Ectodermal cell (in vitro differentiated cells): ENCODE measurements at regions not wholly inside any gene's neighbourhood (a gene's known extent, or its start where the extent isn't known, plus 50 kb on each side); places are given as distances from the start of the nearest gene placed in this dataset.

Experiments
- H3K27ac ChIP-seq: 2 replicates; pipeline ENCODE4 v1.7.0; 2013; ENCODE audit warnings: mild to moderate bottlenecking, low read depth, low read length; ENCODE audit not compliant: insufficient read depth, poor library complexity, severe bottlenecking
- H3K27me3 ChIP-seq: 2 replicates; pipeline ENCODE4 v1.7.0; 2013; ENCODE audit warnings: mild to moderate bottlenecking, low read length; ENCODE audit not compliant: insufficient read depth, control insufficient read depth, poor library complexity, severe bottlenecking
- H3K36me3 ChIP-seq: one replicate; pipeline ENCODE4 v1.7.0; 2013; ENCODE audit warnings: low read length; ENCODE audit not compliant: control insufficient read depth, insufficient read depth
- H3K4me1 ChIP-seq: one replicate; pipeline ENCODE4 v1.7.0; 2013; ENCODE audit warnings: low read length; ENCODE audit not compliant: control insufficient read depth, insufficient read depth
- H3K4me3 ChIP-seq: 2 replicates; pipeline ENCODE4 v1.7.0; 2013; ENCODE audit warnings: low read depth, low read length, control low read depth; ENCODE audit not compliant: insufficient read depth
- H3K9me3 ChIP-seq: 2 replicates; pipeline ENCODE4 v1.7.0; 2013; ENCODE audit warnings: mild to moderate bottlenecking, low read length, moderate library complexity; ENCODE audit not compliant: control insufficient read depth
- WGBS, 2 experiments: methylation state at CpG; one replicate each; pipeline ENCODE4 v1.1.7; 2013; ENCODE audit warnings: missing lambda C conversion rate in 2 of 2; 5-methylcytosine and 5-hydroxymethylcytosine counted together

DNA sequence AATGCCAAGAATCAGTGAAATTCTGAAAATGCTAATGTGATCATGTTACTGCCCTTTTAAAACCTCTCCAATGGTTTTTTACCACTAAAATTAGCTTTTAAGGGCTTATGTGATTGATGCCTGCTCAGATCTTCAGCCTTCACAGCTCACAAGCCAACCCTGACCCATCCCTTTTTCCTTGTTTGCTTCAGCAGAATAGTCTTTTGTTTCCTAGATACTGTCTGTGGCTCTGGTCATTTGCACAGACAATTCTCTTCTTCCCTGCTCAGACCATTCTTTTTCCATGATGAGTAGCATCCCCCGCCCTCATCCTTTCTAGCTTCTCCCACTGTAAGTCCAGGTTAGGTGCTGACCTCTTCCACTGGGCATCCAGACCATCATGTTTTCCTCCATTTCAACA is 164.9 kb upstream of the NT5C1B start:
- H3K27ac ChIP-seq = no peak overlapping the region
- H3K4me1 ChIP-seq = no peaks in the 10 kb centered on the region
- H3K9me3 ChIP-seq = no peaks in the 10 kb centered on the region
- no peak overlapping the region for H3K4me3 ChIP-seq
- 88 to 90% methylated on average over 1 of the region's 1 CpG for WGBS, 2 experiments
- no peaks in the 10 kb centered on the region for H3K36me3 ChIP-seq
- no peaks in the 10 kb centered on the region for H3K27me3 ChIP-seq

- H3K4me1 ChIP-seq = no peaks in the 10 kb centered on the region
- 94 to 98% methylated on average over 4 of the region's 4 CpGs for WGBS, 2 experiments
These were observed 164.4 kb upstream of the NT5C1B start for GRCh38 chr2:18753722-18754121.

GRCh38 chr2:18752667-18753422 is 163.5 kb upstream of the NT5C1B start:
- Histone ChIP-seq H3K27me3 (no peaks in the 10 kb centered on the region), H3K4me3 (no peak overlapping the region), H3K4me1 (no peaks in the 10 kb centered on the region), H3K36me3 (no peaks in the 10 kb centered on the region), H3K27ac (no peak overlapping the region), H3K9me3 (no peaks in the 10 kb centered on the region)
- 92% methylated on average over 5 to 6 of the region's 6 CpGs for WGBS, 2 experiments

More at GRCh38 chr2:18753722-18754121, 164.4 kb upstream of the NT5C1B start:
- no peaks in the 10 kb centered on the region for H3K36me3 ChIP-seq
- H3K27ac ChIP-seq = no peak overlapping the region
- no peak overlapping the region for H3K4me3 ChIP-seq
- H3K27me3 ChIP-seq = no peaks in the 10 kb centered on the region
- H3K9me3 ChIP-seq = no peaks in the 10 kb centered on the region

DNA sequence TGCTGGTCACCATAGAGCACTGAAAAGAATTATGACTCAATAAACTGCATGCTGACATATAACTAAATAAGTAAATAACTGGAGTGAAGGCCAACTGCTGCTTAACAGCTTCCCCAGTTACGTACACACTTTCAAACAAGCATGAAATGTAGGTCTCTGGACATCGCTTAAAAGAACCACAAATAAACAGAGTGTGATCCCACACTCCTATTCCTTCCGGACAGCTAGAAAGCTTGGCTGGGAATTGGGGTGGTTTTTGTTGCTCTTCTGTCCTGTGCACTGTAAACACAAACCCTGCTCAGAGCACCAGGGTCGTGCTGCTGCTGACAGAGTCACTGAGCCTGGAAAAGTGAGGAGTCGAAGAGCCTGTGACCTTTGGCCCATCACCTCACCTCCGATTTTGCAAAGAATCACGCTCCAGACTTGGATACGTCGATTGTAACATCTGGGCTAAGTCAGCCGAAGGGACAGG is 162.7 kb upstream of the NT5C1B start:
- Histone ChIP-seq H3K27ac (no peak overlapping the region), H3K9me3 (no peaks in the 10 kb centered on the region), H3K27me3 (no peaks in the 10 kb centered on the region), H3K36me3 (no peaks in the 10 kb centered on the region), H3K4me3 (no peak overlapping the region), H3K4me1 (no peaks in the 10 kb centered on the region)
- 85 to 89% methylated on average over 10 of the region's 10 CpGs for WGBS, 2 experiments

GRCh38 chr2:18750672-18751554 is 161.5 kb upstream of the NT5C1B start:
- no peak overlapping the region for H3K4me3 ChIP-seq
- H3K36me3 ChIP-seq = no peaks in the 10 kb centered on the region
- H3K4me1 ChIP-seq = no peaks in the 10 kb centered on the region
- H3K27ac ChIP-seq = no peak overlapping the region
- no peaks in the 10 kb centered on the region for H3K9me3 ChIP-seq
- WGBS, 2 experiments = 75 to 78% methylated on average over 4 to 5 of the region's 5 CpGs
- H3K27me3 ChIP-seq = no peaks in the 10 kb centered on the region

- Histone ChIP-seq H3K36me3 (no peaks in the 10 kb centered on the region), H3K4me3 (no peak overlapping the region), H3K27me3 (no peaks in the 10 kb centered on the region), H3K4me1 (no peaks in the 10 kb centered on the region), H3K9me3 (no peaks in the 10 kb centered on the region), H3K27ac (no peak overlapping the region)
- WGBS, 2 experiments = 0% methylated on average over 2 of the region's 2 CpGs; no CpG with 5 or more reads in 1 of the 2 experiments
These were observed 160.7 kb upstream of the NT5C1B start for GRCh38 chr2:18749912-18750526.

DNA sequence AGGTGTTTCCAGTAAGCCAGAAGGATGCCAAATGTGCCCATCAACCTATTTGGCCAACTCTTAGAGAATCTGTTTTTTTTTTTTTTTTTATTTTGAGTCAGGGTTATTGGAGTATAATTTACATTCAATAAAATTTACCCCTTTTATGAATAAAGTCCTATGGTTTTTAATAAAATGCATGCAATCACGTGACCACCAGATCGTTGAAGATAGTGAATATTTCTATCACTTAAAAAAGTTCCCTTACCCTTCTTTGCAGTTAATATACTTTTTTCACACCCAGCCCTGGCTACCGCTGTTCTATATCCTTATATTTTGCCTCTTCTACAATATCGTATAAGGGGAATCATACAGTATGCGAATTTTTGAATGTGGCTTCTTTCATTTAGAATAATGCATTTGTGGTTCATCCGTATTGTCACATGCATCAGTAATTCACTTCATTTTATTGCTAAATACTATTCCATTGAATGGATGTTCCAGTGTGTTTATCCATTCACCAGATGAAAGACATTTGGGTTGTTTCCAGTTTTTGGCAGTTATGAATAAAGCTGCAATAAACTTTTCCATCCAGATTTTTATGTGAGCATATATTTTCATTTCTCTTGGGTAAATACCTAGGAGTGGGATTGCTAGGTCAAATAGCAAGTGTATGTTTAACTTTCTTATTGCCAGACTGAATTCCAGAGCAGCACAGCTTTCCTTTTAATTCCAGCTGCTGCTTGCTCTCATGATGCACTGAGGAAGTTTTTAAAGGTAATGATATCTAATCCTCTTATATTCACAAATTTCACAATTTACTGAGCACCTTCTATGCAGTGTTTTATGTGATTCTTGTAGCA is 156.3 kb upstream of the NT5C1B start:
- WGBS, 2 experiments = 90 to 93% methylated on average over 6 of the region's 6 CpGs
- no peaks in the 10 kb centered on the region for H3K4me1 ChIP-seq
- no peak overlapping the region for H3K27ac ChIP-seq
- H3K27me3 ChIP-seq = no peaks in the 10 kb centered on the region
- no peak overlapping the region for H3K4me3 ChIP-seq
- H3K36me3 ChIP-seq = no peaks in the 10 kb centered on the region
- H3K9me3 ChIP-seq = no peaks in the 10 kb centered on the region

GRCh38 chr2:18741895-18742732 is 152.7 kb upstream of the NT5C1B start:
- Histone ChIP-seq H3K27me3 (no peaks in the 10 kb centered on the region), H3K27ac (no peak overlapping the region), H3K4me3 (no peak overlapping the region), H3K4me1 (no peaks in the 10 kb centered on the region), H3K9me3 (no peaks in the 10 kb centered on the region), H3K36me3 (no peaks in the 10 kb centered on the region)
- 87 to 91% methylated on average over 11 to 12 of the region's 12 CpGs for WGBS, 2 experiments

DNA sequence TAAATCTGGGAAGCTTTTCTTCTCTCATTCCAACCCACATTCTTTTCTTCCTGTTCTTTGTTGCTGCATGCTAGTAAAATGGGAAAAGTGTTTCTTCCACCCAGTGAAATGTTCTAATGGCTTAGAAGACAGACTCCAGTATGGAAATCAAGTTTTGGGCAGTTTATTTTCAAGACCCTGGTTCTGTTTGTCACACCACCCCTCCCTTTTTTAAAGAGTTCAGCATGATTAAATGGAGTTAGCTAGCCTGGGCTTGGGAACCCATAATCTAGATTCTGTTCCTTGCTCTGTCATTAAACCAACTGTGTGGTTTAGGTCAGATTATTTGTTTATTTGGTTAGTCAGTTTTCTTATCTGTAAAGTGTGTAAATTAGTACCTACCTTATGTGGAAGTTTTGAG is 151.8 kb upstream of the NT5C1B start:
- H3K4me1 ChIP-seq = no peaks in the 10 kb centered on the region
- H3K36me3 ChIP-seq = no peaks in the 10 kb centered on the region
- H3K27ac ChIP-seq = no peak overlapping the region
- H3K9me3 ChIP-seq = no peaks in the 10 kb centered on the region
- H3K4me3 ChIP-seq = no peak overlapping the region
- H3K27me3 ChIP-seq = no peaks in the 10 kb centered on the region
